RWPE2 (cell line): ENCODE measurements at regions not wholly inside any gene's neighbourhood (a gene's known extent, or its start where the extent isn't known, plus 50 kb on each side); places are given as distances from the start of the nearest gene placed in this dataset.

Experiments used
- ATAC-seq: fragments of 200-7000 bp; cut with Tn5 transposase; 3 replicates; pipeline ENCODE4 v1.9.1; 2021; ENCODE audit warnings: low read depth
- DNase-seq: peaks from one replicate; pipeline ENCODE4 v3.0.0-alpha.2; 2020; ENCODE audit warnings: low spot score
- H3K27ac ChIP-seq: fragments of 450-650 bp; 2 replicates; pipeline ENCODE4 v1.5.1; 2017; ENCODE audit warnings: mild to moderate bottlenecking; ENCODE audit not compliant: poor library complexity, severe bottlenecking
- H3K27me3 ChIP-seq: fragments of 250-450 bp; sonication (Bioruptor Pico); 2 replicates; pipeline ENCODE4 v1.5.1; 2021; ENCODE audit warnings: mild to moderate bottlenecking, moderate library complexity; ENCODE audit not compliant: insufficient read depth, poor library complexity, severe bottlenecking
- H3K36me3 ChIP-seq: fragments of 250-450 bp; sonication (Bioruptor Pico); 2 replicates; pipeline ENCODE4 v1.5.1; 2020; ENCODE audit warnings: low read depth, mild to moderate bottlenecking, moderate library complexity
- H3K4me1 ChIP-seq: fragments of 250-450 bp; sonication (Bioruptor Pico); 2 replicates; pipeline ENCODE4 v1.5.1; 2021; ENCODE audit warnings: mild to moderate bottlenecking, moderate library complexity; ENCODE audit not compliant: insufficient read depth, poor library complexity, severe bottlenecking
- H3K4me3 ChIP-seq: fragments of 250-450 bp; sonication (Bioruptor Pico); 2 replicates; pipeline ENCODE4 v1.5.1; 2021; ENCODE audit warnings: mild to moderate bottlenecking, moderate library complexity; ENCODE audit not compliant: severe bottlenecking
- H3K9me3 ChIP-seq: fragments of 250-450 bp; sonication (Bioruptor Pico); 2 replicates; pipeline ENCODE4 v1.5.1; 2021; ENCODE audit warnings: mild to moderate bottlenecking, moderate library complexity; ENCODE audit not compliant: severe bottlenecking
- TF ChIP-seq, protein P1 (sequence below): fragments of 450-650 bp; IDR thresholded peaks from one replicate; pipeline ENCODE4 v1.5.1; 2017; ENCODE audit warnings: mild to moderate bottlenecking, moderate library complexity; ENCODE audit not compliant: poor library complexity, severe bottlenecking

DNA sequence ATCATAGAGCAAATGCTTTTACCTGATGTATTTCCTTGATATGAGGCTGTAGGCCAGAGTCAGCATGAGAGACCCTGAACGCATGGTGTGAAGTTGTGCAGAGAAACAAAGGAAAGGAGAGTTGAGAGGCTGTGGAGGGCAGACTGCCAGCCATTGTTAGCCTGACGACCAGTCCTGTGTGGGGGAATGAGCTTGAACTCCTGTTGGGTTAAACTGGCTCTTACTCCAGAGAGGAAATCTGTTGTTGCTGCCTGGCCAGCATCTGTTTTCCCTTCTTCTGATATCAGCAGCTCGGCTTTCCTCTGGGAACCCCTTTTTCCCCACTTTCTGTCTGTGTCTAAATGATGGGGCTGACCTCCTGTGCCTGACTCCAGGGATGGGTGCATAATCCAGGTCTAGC is 158.2 kb upstream of the ZFP64 start:
- TF ChIP-seq, protein P1, sequence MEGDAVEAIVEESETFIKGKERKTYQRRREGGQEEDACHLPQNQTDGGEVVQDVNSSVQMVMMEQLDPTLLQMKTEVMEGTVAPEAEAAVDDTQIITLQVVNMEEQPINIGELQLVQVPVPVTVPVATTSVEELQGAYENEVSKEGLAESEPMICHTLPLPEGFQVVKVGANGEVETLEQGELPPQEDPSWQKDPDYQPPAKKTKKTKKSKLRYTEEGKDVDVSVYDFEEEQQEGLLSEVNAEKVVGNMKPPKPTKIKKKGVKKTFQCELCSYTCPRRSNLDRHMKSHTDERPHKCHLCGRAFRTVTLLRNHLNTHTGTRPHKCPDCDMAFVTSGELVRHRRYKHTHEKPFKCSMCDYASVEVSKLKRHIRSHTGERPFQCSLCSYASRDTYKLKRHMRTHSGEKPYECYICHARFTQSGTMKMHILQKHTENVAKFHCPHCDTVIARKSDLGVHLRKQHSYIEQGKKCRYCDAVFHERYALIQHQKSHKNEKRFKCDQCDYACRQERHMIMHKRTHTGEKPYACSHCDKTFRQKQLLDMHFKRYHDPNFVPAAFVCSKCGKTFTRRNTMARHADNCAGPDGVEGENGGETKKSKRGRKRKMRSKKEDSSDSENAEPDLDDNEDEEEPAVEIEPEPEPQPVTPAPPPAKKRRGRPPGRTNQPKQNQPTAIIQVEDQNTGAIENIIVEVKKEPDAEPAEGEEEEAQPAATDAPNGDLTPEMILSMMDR = no peak
- DNase-seq = no peak
- H3K4me1 ChIP-seq = no peaks in the 10 kb centered on the region
- no peak overlapping the region for H3K27ac ChIP-seq
- peaks cover 4% of the 10 kb centered on the region for H3K9me3 ChIP-seq
- no peak overlapping the region for H3K4me3 ChIP-seq
- H3K36me3 ChIP-seq = no peaks in the 10 kb centered on the region
- ATAC-seq = no peak
- no peaks in the 10 kb centered on the region for H3K27me3 ChIP-seq

DNA sequence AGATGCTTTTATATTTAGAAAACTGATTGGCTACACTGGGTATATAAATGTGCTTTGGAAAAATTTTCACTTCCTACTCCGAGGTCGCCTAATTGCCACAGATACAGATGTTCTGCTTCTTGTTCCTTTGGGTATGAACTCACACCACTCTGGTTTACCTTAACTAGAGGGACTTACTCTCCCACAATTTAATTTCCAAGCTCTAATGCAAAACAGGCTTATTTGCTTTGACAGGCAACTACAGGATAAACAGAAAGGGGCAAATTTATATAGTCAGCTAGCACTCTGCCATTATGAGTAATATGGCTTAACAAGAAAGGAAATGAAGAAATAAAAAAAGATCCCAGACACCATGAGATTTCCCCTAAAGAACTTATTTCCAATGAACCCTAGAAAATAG is 156.9 kb upstream of the ZFP64 start:
- TF ChIP-seq, protein P1 = no peak
- Histone ChIP-seq H3K27me3 (no peaks in the 10 kb centered on the region), H3K9me3 (peaks cover 1% of the 10 kb centered on the region), H3K4me3 (no peak overlapping the region), H3K27ac (no peak overlapping the region), H3K4me1 (no peaks in the 10 kb centered on the region), H3K36me3 (no peaks in the 10 kb centered on the region)
- DNase-seq (no peak), ATAC-seq (no peak)

DNA sequence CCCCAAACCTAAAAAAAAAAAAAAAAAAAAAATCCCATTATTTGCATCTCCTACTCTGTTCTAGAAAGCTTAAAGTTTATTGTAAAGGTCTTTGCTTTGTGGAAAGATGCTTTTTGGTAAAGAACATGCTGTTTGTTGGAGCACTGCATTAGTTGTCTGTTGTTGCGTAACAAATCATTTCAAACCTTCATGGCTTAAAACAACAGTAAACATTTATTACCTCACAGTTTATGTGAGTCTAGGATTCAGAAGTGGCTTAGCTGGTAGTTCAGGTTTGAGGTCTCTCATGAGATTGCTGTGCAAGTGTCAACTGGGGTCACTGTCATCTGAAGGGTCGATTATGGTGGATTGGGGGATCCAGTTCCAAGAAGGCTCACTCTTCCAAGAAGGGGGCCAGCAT is 155.2 kb upstream of the ZFP64 start:
- no peak overlapping the region for H3K27ac ChIP-seq
- TF ChIP-seq, protein P1 = no peak
- H3K27me3 ChIP-seq = no peaks in the 10 kb centered on the region
- ATAC-seq (no peak), DNase-seq (no peak)
- no peak overlapping the region for H3K4me3 ChIP-seq
- H3K36me3 ChIP-seq = no peaks in the 10 kb centered on the region
- no peaks in the 10 kb centered on the region for H3K9me3 ChIP-seq
- no peaks in the 10 kb centered on the region for H3K4me1 ChIP-seq

DNA sequence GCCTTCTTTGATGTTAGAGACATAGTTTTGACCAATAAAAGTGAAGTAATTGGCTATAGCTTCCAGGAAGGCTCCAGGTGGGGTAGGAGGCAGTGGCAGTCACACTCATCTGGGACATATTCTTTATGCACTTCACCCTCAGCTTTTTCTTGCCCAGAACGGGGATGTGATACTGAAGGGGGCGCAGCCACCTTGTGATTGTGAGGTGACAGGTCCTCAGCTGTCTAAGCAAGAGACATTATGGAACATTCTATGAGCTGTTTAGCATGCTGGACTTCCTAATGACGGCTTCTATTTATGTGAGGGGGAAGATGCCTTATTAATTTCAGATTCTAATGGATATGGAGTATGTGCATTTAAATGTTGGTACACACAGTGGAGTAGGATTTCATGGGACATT is 151.3 kb upstream of the ZFP64 start:
- TF ChIP-seq, protein P1 = no peak
- Histone ChIP-seq H3K27ac (no peak overlapping the region), H3K36me3 (no peaks in the 10 kb centered on the region), H3K4me1 (no peaks in the 10 kb centered on the region), H3K27me3 (no peaks in the 10 kb centered on the region), H3K9me3 (no peaks in the 10 kb centered on the region), H3K4me3 (no peak overlapping the region)
- no peak for ATAC-seq
- no peak for DNase-seq

DNA sequence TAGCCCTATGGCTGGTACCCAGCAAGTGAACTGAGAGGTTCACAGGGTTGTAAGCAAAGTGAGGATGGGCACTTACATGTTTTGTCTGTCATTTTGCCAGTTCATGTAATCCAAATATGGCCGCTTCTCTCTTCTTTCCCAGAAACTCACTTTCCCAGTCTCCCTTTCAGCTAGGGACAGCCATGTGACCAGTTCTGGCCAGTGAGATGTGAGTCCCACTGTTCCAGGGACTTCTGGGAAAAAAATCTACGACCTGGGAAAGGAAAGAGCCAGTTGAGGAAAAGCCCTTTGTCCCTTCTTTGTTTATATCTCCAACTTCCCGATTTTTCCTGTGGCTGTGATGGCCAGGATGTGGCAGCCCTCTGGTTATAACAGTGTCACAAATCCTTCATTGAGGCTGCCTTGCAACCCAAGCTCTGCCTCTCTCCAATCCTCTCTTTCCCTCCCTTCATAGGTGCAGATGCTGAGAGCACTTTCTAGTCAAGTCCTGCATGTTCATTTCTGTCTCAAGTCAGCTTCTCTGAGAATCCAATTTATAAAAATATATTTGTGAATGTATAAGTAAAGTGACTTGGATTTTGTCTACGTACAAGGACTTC is 148.6 kb upstream of the ZFP64 start:
- DNase-seq (no peak), ATAC-seq (peak; percentile 77)
- H3K4me3 ChIP-seq = no peak overlapping the region
- H3K9me3 ChIP-seq = no peaks in the 10 kb centered on the region
- TF ChIP-seq, protein P1 = no peak
- H3K27me3 ChIP-seq = no peaks in the 10 kb centered on the region
- H3K36me3 ChIP-seq = no peaks in the 10 kb centered on the region
- H3K4me1 ChIP-seq = no peaks in the 10 kb centered on the region
- no peak overlapping the region for H3K27ac ChIP-seq
